ENCODE measurements at regions not wholly inside any gene's neighbourhood (a gene's known extent, or its start where the extent isn't known, plus 50 kb on each side); places are given as distances from the start of the nearest gene placed in this dataset.

GRCh38 chr10:35912615-35913569 is 270.8 kb upstream of the FZD8 start:
- DNase-seq: no peak

- DNase-seq: no peak
Measured at GRCh38 chr10:35911954-35912353, 269.9 kb upstream of the FZD8 start.

GRCh38 chr10:35911233-35911632 is 269.1 kb upstream of the FZD8 start:
- no peak for DNase-seq

- no peak for DNase-seq
Measured at GRCh38 chr10:35910234-35910633, 268.1 kb upstream of the FZD8 start.

GRCh38 chr10:35909121-35909720 is 267.1 kb upstream of the FZD8 start:
- no peak for DNase-seq

- no peak for DNase-seq
Measured at GRCh38 chr10:35908451-35908850, 266.4 kb upstream of the FZD8 start.

GRCh38 chr10:35907548-35907947 is 265.5 kb upstream of the FZD8 start:
- DNase-seq: no peak

GRCh38 chr10:35906155-35906554 is 264.1 kb upstream of the FZD8 start:
- no peak for DNase-seq

- DNase-seq: peak; percentile 30
Measured at GRCh38 chr10:35903021-35903420, 260.9 kb upstream of the FZD8 start.

- DNase-seq: peak; percentile 10
Measured at GRCh38 chr10:35898716-35899440, 256.8 kb upstream of the FZD8 start.

GRCh38 chr10:35896001-35896400 is 253.9 kb upstream of the FZD8 start:
- DNase-seq: no peak

- DNase-seq: no peak
Measured at GRCh38 chr10:35895331-35895730, 253.2 kb upstream of the FZD8 start.

- DNase-seq: no peak
Measured at GRCh38 chr10:35892526-35892925, 250.4 kb upstream of the FZD8 start.

- DNase-seq: no peak
Measured at GRCh38 chr10:35890676-35891495, 248.8 kb upstream of the FZD8 start.

- no peak for DNase-seq
Measured at GRCh38 chr10:35889971-35890675, 248.0 kb upstream of the FZD8 start.

- no peak for DNase-seq
Measured at GRCh38 chr10:35889226-35889625, 247.1 kb upstream of the FZD8 start.

- no peak for DNase-seq
Measured at GRCh38 chr10:35888400-35888799, 246.3 kb upstream of the FZD8 start.

GRCh38 chr10:35887685-35888084 is 245.6 kb upstream of the FZD8 start:
- no peak for DNase-seq

GRCh38 chr10:35885076-35885475 is 243.0 kb upstream of the FZD8 start:
- DNase-seq: no peak

- no peak for DNase-seq
Measured at GRCh38 chr10:35884657-35885071, 242.6 kb upstream of the FZD8 start.

- no peak for DNase-seq
Measured at GRCh38 chr10:35882422-35883150, 240.5 kb upstream of the FZD8 start.

All from DMS79 treated with DMSO at 0.1 percent for 48 hours (cell line).